ENCODE measurements at regions not wholly inside any gene's neighbourhood (a gene's known extent, or its start where the extent isn't known, plus 50 kb on each side); places are given as distances from the start of the nearest gene placed in this dataset.
"Not testable (repeated sequence)": the region's sequence is repeated elsewhere in the genome, so short reads cannot be mapped to it uniquely, and the experiment has no call there.

- Mint-ChIP-seq H3K36me3 (no peaks in the 10 kb centered on the region), H3K27ac (no peak overlapping the region), H3K4me3 (no peak overlapping the region), H3K9me3 (peaks cover 0 to 8% (median 2%) of the 10 kb centered on the region in 6 donors), H3K4me1 (no peaks in the 10 kb centered on the region), H3K27me3 (ENCODE audit: low read depth in 3 of 3) (peaks cover 0 to 2% (median 1%) of the 10 kb centered on the region in 3 donors)
- DNase-seq, result no peak
These were observed 398.6 kb downstream of the PSAT1 start for GRCh38 chr9:78695519-78695918.

- Mint-ChIP-seq H3K27ac (no peak overlapping the region), H3K27me3 (ENCODE audit: low read depth in 3 of 3) (peaks cover 0 to 2% (median 1%) of the 10 kb centered on the region in 3 donors), H3K36me3 (no peaks in the 10 kb centered on the region), H3K9me3 (peaks cover 0 to 5% (median 2%) of the 10 kb centered on the region in 6 donors), H3K4me1 (no peaks in the 10 kb centered on the region), H3K4me3 (no peak overlapping the region)
- DNase-seq, result no peak
These were observed 400.7 kb downstream of the PSAT1 start for GRCh38 chr9:78697618-78698017.

- Mint-ChIP-seq H3K27ac (no peak overlapping the region), H3K27me3 (ENCODE audit: low read depth in 3 of 3) (peaks cover 0 to 1% (median 0%) of the 10 kb centered on the region in 3 donors), H3K4me3 (no peak overlapping the region), H3K36me3 (no peaks in the 10 kb centered on the region), H3K9me3 (peaks cover 0 to 5% (median under 1%) of the 10 kb centered on the region in 6 donors), H3K4me1 (no peaks in the 10 kb centered on the region)
- no peak for DNase-seq
These were observed 401.4 kb downstream of the PSAT1 start for GRCh38 chr9:78698371-78698770.

- H3K4me1 Mint-ChIP-seq; H3K36me3 Mint-ChIP-seq; DNase-seq; H3K4me3 Mint-ChIP-seq; H3K27me3 Mint-ChIP-seq (ENCODE audit: low read depth in 3 of 3); H3K27ac Mint-ChIP-seq; H3K9me3 Mint-ChIP-seq: not testable (repeated sequence)
These were observed 402.3 kb downstream of the PSAT1 start for GRCh38 chr9:78699217-78699616.

- H3K4me1 Mint-ChIP-seq; DNase-seq; H3K27ac Mint-ChIP-seq; H3K4me3 Mint-ChIP-seq; H3K9me3 Mint-ChIP-seq; H3K36me3 Mint-ChIP-seq; H3K27me3 Mint-ChIP-seq (ENCODE audit: low read depth in 3 of 3): not testable (repeated sequence)
These were observed 407.2 kb downstream of the PSAT1 start for GRCh38 chr9:78704153-78704552.

- Mint-ChIP-seq H3K9me3 (peaks cover 0 to 3% (median 0%) of the 10 kb centered on the region in 6 donors), H3K27me3 (ENCODE audit: low read depth in 3 of 3) (peaks cover 0 to 4% (median 0%) of the 10 kb centered on the region in 3 donors), H3K4me3 (no peak overlapping the region)
These were observed 410.2 kb downstream of the PSAT1 start for GRCh38 chr9:78707080-78707479.

GRCh38 chr9:78707481-78707991, 410.6 kb downstream of the PSAT1 start:
- Mint-ChIP-seq H3K9me3 (peaks cover 0 to 4% (median 0%) of the 10 kb centered on the region in 6 donors), H3K4me3 (no peak overlapping the region), H3K36me3 (no peaks in the 10 kb centered on the region)

More at GRCh38 chr9:78707080-78707479, 410.2 kb downstream of the PSAT1 start:
- Mint-ChIP-seq H3K27ac (no peak overlapping the region), H3K36me3 (no peaks in the 10 kb centered on the region), H3K4me1 (no peaks in the 10 kb centered on the region)
- DNase-seq, result no peak

GRCh38 chr9:78712903-78713613, 416.1 kb downstream of the PSAT1 start:
- no peak for DNase-seq
- H3K36me3 Mint-ChIP-seq, result no peaks in the 10 kb centered on the region
- H3K4me3 Mint-ChIP-seq, result no peak overlapping the region
- peaks cover 0 to 11% (median 2%) of the 10 kb centered on the region in 6 donors for H3K9me3 Mint-ChIP-seq
- no peak overlapping the region for H3K27ac Mint-ChIP-seq
- H3K27me3 Mint-ChIP-seq (ENCODE audit: low read depth in 3 of 3), result peaks cover 0 to 2% (median 0%) of the 10 kb centered on the region in 3 donors
- no peaks in the 10 kb centered on the region for H3K4me1 Mint-ChIP-seq

More at GRCh38 chr9:78707481-78707991, 410.6 kb downstream of the PSAT1 start:
- Mint-ChIP-seq H3K27me3 (ENCODE audit: low read depth in 3 of 3) (peaks cover 0 to 4% (median 2%) of the 10 kb centered on the region in 3 donors), H3K27ac (no peak overlapping the region), H3K4me1 (no peaks in the 10 kb centered on the region)
- no peak for DNase-seq

- H3K27ac Mint-ChIP-seq, result no peak overlapping the region
- no peak overlapping the region for H3K4me3 Mint-ChIP-seq
- peaks cover 0 to 11% (median 4%) of the 10 kb centered on the region in 6 donors for H3K9me3 Mint-ChIP-seq
- H3K27me3 Mint-ChIP-seq (ENCODE audit: low read depth in 3 of 3), result peaks cover 0 to 2% (median 0%) of the 10 kb centered on the region in 3 donors
- no peaks in the 10 kb centered on the region for H3K36me3 Mint-ChIP-seq
- H3K4me1 Mint-ChIP-seq, result no peaks in the 10 kb centered on the region
- no peak for DNase-seq
These were observed 416.9 kb downstream of the PSAT1 start for GRCh38 chr9:78713614-78714405.

GRCh38 chr9:78714576-78714975, 417.7 kb downstream of the PSAT1 start:
- H3K9me3 Mint-ChIP-seq, result peaks cover 0 to 14% (median 2%) of the 10 kb centered on the region in 6 donors
- H3K36me3 Mint-ChIP-seq, result no peaks in the 10 kb centered on the region
- H3K4me1 Mint-ChIP-seq, result no peaks in the 10 kb centered on the region
- H3K27me3 Mint-ChIP-seq (ENCODE audit: low read depth in 3 of 3), result peaks cover 0 to 2% (median 0%) of the 10 kb centered on the region in 3 donors
- DNase-seq, result no peak
- no peak overlapping the region for H3K4me3 Mint-ChIP-seq
- no peak overlapping the region for H3K27ac Mint-ChIP-seq

GRCh38 chr9:78719029-78719428, 422.1 kb downstream of the PSAT1 start:
- H3K36me3 Mint-ChIP-seq; H3K4me1 Mint-ChIP-seq; H3K27ac Mint-ChIP-seq; H3K27me3 Mint-ChIP-seq (ENCODE audit: low read depth in 3 of 3); DNase-seq; H3K4me3 Mint-ChIP-seq: not testable (repeated sequence)
- peaks cover 0 to 13% (median 3%) of the 10 kb centered on the region in 6 donors for H3K9me3 Mint-ChIP-seq

GRCh38 chr9:78724896-78725295, 428.0 kb downstream of the PSAT1 start:
- no peaks in the 10 kb centered on the region for H3K4me1 Mint-ChIP-seq
- no peak for DNase-seq
- no peak overlapping the region for H3K4me3 Mint-ChIP-seq
- peaks cover 0 to 3% (median 0%) of the 10 kb centered on the region in 3 donors for H3K36me3 Mint-ChIP-seq
- H3K27ac Mint-ChIP-seq, result no peak overlapping the region
- peaks cover 0 to 2% (median 0%) of the 10 kb centered on the region in 3 donors for H3K27me3 Mint-ChIP-seq (ENCODE audit: low read depth in 3 of 3)
- peaks cover 3 to 23% (median 11%) of the 10 kb centered on the region in 6 donors for H3K9me3 Mint-ChIP-seq

GRCh38 chr9:78725503-78725902, 428.6 kb downstream of the PSAT1 start:
- Mint-ChIP-seq H3K27me3 (ENCODE audit: low read depth in 3 of 3) (peaks cover 0 to 2% (median 0%) of the 10 kb centered on the region in 3 donors), H3K36me3 (peaks cover 0 to 3% (median 0%) of the 10 kb centered on the region in 3 donors), H3K27ac (no peak overlapping the region), H3K4me3 (no peak overlapping the region), H3K9me3 (peaks cover 5 to 23% (median 11%) of the 10 kb centered on the region in 6 donors), H3K4me1 (no peaks in the 10 kb centered on the region)
- DNase-seq, result no peak

- DNase-seq, result no peak
- H3K4me3 Mint-ChIP-seq, result no peak overlapping the region
- no peak overlapping the region for H3K27ac Mint-ChIP-seq
- H3K4me1 Mint-ChIP-seq, result no peaks in the 10 kb centered on the region
- no peaks in the 10 kb centered on the region for H3K27me3 Mint-ChIP-seq (ENCODE audit: low read depth in 3 of 3)
- no peaks in the 10 kb centered on the region for H3K36me3 Mint-ChIP-seq
- H3K9me3 Mint-ChIP-seq, result peaks cover 0 to 10% (median 2%) of the 10 kb centered on the region in 6 donors
These were observed 448.4 kb downstream of the PSAT1 start for GRCh38 chr9:78745331-78745730.
